HG02981 (cell line): ENCODE measurements at regions not wholly inside any gene's neighbourhood (a gene's known extent, or its start where the extent isn't known, plus 50 kb on each side); places are given as distances from the start of the nearest gene placed in this dataset.

ENCODE experiments used
- ATAC-seq: cut with Tn5 transposase; IDR thresholded peaks from one replicate; pipeline ENCODE4 v1.9.1; 2021; ENCODE audit warnings: mild to moderate bottlenecking, moderate library complexity; ENCODE audit not compliant: unreplicated experiment

DNA sequence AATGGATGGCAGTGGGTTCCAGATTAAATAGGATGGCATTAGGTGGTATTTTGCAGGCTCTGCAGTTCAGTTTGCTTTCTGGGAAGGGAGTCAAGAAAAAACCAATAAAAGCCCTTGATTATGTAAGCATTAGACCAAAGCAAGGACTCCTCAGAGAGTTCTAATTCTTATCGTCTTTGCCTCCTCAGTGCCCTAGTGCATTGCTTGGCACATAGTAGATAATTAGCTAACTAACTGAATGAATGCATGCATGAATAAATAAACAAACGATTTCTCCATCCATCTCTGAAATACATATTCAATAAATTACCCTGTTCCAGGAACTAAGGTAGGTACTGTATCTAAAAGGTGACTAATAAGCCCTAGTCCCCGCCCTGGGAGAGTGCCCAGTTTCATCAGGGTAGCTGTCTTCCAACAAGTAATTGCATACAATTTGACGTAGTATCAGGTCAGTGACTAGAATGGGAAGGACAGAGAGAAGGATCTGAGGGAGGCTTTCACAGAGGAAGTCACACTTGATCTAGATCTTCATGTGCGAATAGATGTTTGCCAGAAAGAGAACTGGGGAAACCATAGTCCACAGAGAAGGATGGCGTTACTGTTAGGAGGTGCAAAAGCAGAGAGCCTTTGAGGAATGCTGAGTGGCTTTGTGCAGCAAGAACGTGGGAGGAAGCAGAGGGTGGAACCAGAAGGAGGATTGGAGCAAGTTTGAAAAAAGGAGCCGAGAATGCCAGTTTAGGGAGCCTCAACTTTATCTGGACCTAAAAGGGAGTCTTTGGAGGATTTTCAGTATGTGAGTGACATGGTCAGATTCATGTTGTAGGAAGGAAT lies 111.4 kb downstream of the TBX19 start:
- no peak for ATAC-seq

- ATAC-seq: no peak
Observed at GRCh38 chr1:168390271-168390670, 109.6 kb downstream of the TBX19 start.

- ATAC-seq: no peak
Observed at GRCh38 chr1:168387781-168388760, 107.4 kb downstream of the TBX19 start.

DNA sequence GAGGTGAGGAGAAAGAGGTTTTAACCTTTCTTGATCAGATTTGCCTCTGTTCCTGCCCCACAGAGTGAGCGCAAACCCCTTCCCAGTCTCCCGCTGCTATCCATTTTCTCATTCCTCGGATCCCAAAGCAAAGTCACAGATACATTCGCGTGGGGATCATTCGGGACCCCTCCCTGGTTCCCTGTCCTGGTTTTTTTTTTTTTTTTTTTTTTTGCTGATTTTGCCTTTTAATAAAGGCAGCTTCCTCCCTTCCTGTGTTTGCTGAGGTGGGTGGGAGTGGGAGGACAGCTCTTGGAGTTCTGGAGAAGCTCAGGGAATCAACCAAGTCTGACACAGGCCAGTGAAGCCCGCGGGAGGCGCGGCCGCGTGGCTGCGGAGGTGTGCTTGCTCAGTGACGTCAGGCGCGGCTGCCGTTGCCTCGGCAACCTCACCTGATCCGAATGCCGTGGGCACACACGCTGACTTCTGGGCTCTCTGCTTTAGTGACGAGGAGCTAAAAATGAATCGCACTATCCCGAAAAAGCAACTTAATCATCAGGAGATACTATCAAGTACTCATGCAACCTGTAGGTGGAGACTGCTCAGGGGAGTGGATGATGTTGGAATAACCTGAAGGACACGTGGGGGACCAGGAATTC lies 106.4 kb downstream of the TBX19 start:
- ATAC-seq: no peak

- no peak for ATAC-seq
Observed at GRCh38 chr1:168386492-168386891, 105.8 kb downstream of the TBX19 start.

- ATAC-seq: no peak
Observed at GRCh38 chr1:168381850-168382249, 101.2 kb downstream of the TBX19 start.

GRCh38 chr1:168380945-168381344 lies 100.3 kb downstream of the TBX19 start:
- no peak for ATAC-seq

GRCh38 chr1:168379104-168379860 lies 98.6 kb downstream of the TBX19 start:
- no peak for ATAC-seq

GRCh38 chr1:168375566-168376300 lies 95.1 kb downstream of the TBX19 start:
- ATAC-seq: no peak

DNA sequence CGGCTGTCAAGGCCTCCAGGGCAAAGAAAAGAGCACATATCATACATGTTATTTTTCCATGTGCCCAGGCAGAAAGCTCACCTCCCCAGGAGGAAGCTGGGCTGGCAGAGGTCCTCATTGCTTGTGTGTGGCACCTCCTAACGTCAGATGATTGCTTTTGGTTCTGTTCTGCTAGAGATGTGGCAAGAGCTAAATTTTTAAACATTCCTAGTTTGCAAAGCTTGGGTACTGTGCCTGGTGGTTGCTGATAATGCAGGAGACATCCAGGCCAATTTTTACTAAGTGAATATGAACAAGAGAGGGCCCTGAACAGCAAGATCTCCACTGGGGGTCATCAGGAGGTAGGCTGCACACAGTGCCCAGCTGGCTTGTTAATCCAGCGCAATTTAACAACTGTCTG lies 93.9 kb downstream of the TBX19 start:
- ATAC-seq: no peak

DNA sequence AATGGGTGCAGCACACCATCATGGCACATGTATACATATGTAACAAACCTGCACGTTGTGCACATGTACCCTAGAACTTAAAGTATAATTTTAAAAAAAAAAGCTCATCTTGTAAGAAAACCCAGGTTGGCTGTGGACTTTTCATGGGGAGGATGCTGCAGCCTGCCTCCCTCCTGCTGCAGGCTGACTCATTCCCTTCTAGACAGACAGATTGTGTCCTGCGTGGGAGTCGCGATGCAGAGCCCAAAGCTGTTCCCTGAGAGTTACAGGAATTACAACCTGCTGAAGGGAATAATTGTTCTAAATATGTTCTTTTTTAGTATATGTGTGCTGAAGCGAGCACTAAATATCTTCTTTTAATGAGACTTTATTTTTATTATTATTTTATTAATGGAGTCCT lies 93.2 kb downstream of the TBX19 start:
- ATAC-seq: no peak

GRCh38 chr1:168372861-168373371 lies 92.2 kb downstream of the TBX19 start:
- no peak for ATAC-seq

- ATAC-seq: no peak
Observed at GRCh38 chr1:168372307-168372706, 91.6 kb downstream of the TBX19 start.

GRCh38 chr1:168371477-168371876 lies 90.8 kb downstream of the TBX19 start:
- no peak for ATAC-seq

GRCh38 chr1:168370586-168370985 lies 89.9 kb downstream of the TBX19 start:
- no peak for ATAC-seq

DNA sequence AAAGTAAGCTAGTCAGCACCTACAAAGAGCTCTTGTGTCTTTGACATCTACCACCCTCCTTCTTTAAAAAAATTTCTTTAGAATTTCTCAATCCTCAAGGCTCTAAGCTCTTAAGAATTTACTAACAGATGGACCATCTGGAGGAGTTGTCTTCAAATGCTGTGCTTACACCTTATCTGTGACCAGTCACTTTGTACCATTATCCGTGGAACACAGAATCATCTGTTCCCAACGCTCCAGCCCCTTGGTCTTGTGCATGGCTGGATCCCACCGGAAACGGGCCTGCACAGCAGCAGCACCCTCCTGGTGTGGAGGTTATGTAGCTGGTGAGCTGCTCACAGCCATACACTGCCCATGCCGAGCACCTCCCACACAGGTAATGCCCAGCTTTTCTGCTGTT lies 89.0 kb downstream of the TBX19 start:
- ATAC-seq: no peak

GRCh38 chr1:168368131-168368530 lies 87.5 kb downstream of the TBX19 start:
- no peak for ATAC-seq

GRCh38 chr1:168365719-168366479 lies 85.2 kb downstream of the TBX19 start:
- ATAC-seq: no peak
